GM19328 (cell line): ENCODE measurements at regions not wholly inside any gene's neighbourhood (a gene's known extent, or its start where the extent isn't known, plus 50 kb on each side); places are given as distances from the start of the nearest gene placed in this dataset.

Experiments used
- ATAC-seq: cut with Tn5 transposase; IDR thresholded peaks from one replicate; pipeline ENCODE4 v1.9.1; 2021; ENCODE audit warnings: mild to moderate bottlenecking, moderate library complexity; ENCODE audit not compliant: unreplicated experiment

- no peak for ATAC-seq
These were observed 200.3 kb downstream of the ICE1 start for GRCh38 chr5:5622806-5623205.

- ATAC-seq, result no peak
These were observed 197.1 kb downstream of the ICE1 start for GRCh38 chr5:5619546-5619945.

DNA sequence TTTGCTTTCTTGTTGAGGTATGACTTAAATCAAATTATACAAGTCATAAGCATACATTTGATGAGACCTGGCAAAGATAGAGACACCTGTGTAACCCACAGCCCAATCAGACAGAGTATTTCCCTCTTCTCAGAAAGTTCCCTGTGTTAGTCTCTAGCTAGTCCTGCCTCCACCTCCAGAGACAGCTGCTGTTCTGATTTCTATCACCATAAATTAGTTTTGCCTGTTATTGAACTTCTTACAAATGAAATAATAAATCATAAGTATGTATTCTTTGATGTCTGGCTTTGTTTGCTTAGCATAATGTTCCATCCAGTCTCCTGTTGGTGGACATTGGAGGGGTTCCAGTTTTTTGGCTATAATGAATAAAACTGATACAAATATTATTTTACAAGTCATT is 194.5 kb downstream of the ICE1 start:
- ATAC-seq, result no peak

DNA sequence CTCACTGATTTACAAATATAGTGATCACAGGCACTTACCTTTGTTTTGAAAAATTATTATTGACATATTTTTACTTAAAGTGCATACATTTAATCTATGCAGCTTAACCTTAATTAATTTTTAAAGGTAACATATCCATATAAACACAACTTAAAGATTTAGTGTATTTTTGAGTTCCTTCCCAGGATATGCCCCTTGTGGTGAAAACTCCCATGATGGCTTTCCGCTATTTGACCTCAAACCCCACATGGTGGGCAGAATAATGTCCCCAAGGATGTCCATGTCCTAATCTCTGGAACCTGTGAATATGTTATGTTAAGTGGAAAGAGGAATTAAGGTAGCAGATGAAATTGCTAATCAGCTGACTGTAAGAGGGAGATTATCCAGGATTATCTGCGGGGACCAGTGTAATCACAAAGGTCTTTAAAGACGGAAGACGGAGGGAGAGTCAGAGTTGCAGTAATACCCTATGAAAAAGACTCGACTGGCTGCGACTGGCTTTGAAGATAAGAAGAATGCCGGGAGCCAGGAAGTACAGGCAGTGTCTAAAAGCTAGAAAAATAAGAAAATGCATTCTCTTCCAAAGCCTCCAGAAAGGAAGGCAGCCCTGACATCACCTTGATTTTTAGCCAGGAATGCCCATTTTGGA is 193.9 kb downstream of the ICE1 start:
- no peak for ATAC-seq

- no peak for ATAC-seq
These were observed 193.1 kb downstream of the ICE1 start for GRCh38 chr5:5615569-5615968.

DNA sequence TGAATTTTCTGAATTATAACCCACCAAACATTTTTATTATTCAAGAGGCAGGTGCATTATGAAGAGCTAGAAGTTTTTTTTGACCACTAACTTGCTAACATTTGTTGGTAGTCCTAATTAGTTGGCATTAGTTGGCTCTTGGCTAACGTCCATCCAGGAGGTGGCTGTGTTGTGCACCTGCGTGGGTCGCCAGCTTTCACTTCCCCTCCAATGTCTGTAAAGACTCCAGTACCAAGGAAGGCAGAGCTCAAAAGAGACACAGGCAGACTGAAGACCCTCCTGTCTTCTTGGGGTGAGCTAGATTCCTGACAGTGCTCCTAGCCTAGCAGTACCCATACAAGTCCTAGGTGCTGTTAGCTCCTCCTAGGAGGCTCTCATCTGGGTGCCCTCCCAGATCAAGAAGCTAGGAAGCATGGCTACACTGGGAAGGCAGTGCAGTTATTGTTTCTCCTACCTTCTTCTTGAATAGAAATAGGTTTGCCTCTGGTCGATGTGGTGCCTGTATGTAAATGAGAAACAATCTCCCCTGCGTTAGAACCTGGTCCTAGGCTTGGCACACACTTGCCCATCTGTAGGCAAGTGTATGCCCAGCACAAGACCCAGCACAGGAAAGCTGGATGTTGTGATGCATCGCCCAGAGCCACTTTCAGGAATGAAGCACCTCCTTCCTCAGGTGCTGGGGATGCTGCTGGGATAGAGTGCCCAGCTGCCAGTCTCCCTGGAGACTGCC is 190.9 kb downstream of the ICE1 start:
- ATAC-seq, result no peak

GRCh38 chr5:5612096-5612495 is 189.6 kb downstream of the ICE1 start:
- no peak for ATAC-seq

DNA sequence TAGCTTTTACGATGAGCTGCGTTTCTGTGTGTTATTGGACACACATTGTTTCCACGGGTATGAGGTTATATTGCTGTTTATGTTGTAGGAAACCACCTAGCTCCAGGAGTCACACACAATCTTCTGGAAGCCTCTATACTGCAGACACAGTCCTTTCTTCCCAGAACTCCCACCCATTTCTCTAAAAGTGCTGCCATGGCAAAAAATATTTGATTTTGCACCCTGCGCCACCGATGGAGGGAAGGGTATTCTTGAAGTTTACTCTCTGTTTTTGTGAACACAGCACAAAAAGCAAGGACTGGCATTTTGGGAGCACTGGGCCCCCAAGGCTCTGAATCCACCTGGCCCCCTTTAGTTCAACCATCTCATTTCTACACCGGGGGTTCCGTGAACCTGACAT is 187.5 kb downstream of the ICE1 start:
- no peak for ATAC-seq

GRCh38 chr5:5605170-5605764 is 182.8 kb downstream of the ICE1 start:
- no peak for ATAC-seq

GRCh38 chr5:5602554-5602953 is 180.1 kb downstream of the ICE1 start:
- no peak for ATAC-seq

- ATAC-seq, result no peak
These were observed 176.2 kb downstream of the ICE1 start for GRCh38 chr5:5598547-5599113.

- ATAC-seq, result no peak
These were observed 170.9 kb downstream of the ICE1 start for GRCh38 chr5:5593391-5593790.

GRCh38 chr5:5592541-5592940 is 170.1 kb downstream of the ICE1 start:
- no peak for ATAC-seq

DNA sequence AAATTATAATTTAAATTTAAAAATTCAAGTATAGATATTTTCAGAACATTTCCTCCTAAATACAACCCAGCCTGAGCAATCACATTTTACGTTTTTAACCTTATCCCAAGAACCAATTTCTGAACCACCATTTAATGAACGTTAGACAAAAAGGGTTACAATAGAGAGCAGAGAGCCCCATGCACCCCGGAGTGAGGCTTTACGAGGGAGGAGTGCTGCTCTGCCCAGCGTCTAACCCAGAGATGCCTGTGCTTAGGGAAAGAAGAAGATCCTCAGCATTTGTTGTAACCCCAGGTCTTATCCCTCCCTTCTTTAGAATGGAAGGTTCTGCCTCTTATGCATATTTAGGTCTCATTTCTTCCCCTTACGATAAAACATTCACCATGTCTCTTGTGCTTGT is 169.1 kb downstream of the ICE1 start:
- no peak for ATAC-seq

- no peak for ATAC-seq
These were observed 167.4 kb downstream of the ICE1 start for GRCh38 chr5:5589857-5590256.

GRCh38 chr5:5588887-5589826 is 166.7 kb downstream of the ICE1 start:
- ATAC-seq, result no peak

DNA sequence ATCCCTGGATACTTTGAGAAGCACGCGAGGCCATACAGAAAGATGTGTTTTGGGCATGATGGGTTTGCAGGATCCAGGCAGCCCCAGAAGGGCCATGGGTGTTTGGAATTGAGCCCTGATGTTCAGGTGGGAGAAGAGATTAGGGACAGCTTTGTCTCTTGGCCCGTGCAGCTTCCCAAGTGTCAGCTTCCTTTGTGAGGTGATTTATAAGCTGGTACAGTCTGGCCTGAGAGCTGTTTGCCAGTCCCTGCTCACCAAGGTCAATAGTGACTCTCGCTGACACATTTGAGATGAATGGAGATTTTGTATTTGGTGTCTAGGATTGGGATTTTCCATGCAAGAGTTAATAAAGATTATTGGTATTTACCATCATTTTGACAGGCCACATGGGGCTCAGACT is 165.9 kb downstream of the ICE1 start:
- ATAC-seq, result no peak

DNA sequence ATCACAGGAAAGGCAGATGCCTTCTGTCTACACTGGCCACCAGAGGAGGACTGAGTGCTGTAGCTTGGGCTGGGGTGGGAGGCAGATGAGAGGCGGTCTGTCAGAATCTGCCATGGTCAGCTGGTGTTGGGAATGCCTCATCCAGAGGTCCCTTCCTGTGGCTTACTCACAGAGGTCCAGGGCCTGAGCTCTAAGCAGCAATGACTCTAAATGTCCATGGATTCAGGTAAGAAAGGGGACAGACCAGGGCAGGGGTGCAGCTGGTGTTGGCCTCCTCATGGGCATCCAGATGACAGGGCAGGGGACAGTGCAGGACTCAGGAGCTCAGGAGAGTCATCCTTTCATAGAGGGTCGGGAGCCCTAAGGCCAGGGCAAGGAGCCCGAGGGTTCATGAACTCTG is 165.0 kb downstream of the ICE1 start:
- no peak for ATAC-seq

- ATAC-seq, result no peak
These were observed 164.2 kb downstream of the ICE1 start for GRCh38 chr5:5586721-5587120.

- ATAC-seq, result no peak
These were observed 163.4 kb downstream of the ICE1 start for GRCh38 chr5:5585751-5586341.

DNA sequence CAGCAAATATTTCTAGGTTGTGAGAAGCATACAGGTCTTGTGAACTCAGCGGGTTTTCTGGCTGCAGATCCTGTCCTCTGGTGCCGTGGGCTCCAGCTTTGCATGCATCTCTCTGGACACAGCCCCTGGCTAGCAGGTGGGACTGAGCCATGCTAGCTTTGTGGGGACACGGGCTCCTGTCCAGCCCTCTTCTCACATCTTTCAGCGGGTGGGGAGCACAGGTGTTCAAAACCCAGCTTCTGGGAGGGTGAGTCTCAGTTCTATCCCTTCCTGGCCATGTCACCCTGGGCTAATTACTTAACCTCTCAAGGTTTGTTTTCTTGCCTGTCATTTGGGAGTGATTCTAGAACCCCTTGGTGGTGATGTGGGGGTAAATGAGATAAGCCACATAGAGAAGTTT is 162.3 kb downstream of the ICE1 start:
- ATAC-seq, result no peak
